ENCODE measurements at regions not wholly inside any gene's neighbourhood (a gene's known extent, or its start where the extent isn't known, plus 50 kb on each side); places are given as distances from the start of the nearest gene placed in this dataset.

DNA sequence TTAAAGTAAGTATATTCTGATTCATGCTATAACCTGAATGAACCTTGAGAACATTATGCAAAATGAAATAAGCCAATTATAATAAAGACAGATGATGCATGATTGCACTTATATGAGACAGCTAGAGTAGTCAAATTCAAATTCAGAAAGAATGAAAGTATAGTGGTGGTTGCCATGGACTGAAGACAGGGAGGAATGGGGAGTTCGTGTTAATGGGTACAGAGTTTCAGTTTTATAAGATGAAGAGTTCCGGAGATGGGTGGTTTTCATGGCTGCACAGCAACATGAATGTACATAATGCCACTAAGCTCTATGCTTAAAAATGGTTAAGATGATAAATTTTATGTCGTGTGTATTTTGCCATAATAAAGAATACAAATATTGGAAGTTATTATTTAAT lies 751.2 kb downstream of the TSN start:
- no peak overlapping the region for H3K4me3 ChIP-seq (ENCODE audit: low read depth in 1 of 3, low read length in 3 of 3)
- DNase-seq = no peak
- H3K36me3 ChIP-seq (ENCODE audit: control insufficient read depth in 3 of 3, insufficient read depth in 2 of 3, low read depth in 1 of 3, low read length in 3 of 3) = no peaks in the 10 kb centered on the region
- no peaks in the 10 kb centered on the region for H3K27me3 ChIP-seq (ENCODE audit: control insufficient read depth in 3 of 3, insufficient read depth in 3 of 3, low read length in 3 of 3)
- H3K4me1 ChIP-seq (ENCODE audit: control insufficient read depth in 3 of 3, insufficient read depth in 2 of 3, low read depth in 1 of 3, low read length in 2 of 3) = no peaks in the 10 kb centered on the region
- 75 to 82% (median 82%) methylated on average over 3 of the region's 3 CpGs for WGBS, 3 donors
- no peak for FAIRE-seq
- H3K9me3 ChIP-seq (ENCODE audit: control insufficient read depth in 2 of 2, insufficient read depth in 1 of 2, low read depth in 1 of 2, low read length in 1 of 2) = no peaks in the 10 kb centered on the region
- no peak overlapping the region for H3K27ac ChIP-seq (ENCODE audit: low read depth in 1 of 3, low read length in 2 of 3)

DNA sequence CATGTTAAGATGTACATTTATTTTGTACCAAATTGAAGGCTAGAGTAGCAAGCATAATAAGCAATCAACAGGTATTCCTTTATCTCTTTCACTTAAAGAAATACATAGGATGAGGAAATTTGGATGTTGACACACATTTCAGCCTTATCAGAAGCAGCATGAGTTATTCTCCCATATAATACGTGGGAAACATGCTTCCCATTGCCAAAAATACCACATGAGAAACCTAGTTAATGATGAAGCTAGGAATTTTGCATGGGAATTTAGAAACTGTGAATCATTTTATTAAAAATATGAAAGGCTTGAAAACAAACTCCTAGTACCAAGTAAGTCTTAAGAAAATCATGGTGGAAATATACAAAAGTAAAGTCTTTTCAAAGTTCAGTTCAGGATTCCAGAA lies 751.8 kb downstream of the TSN start:
- WGBS, 3 donors = 7 to 39% (median 16%) methylated on average over 1 of the region's 1 CpG
- no peak for FAIRE-seq

DNA sequence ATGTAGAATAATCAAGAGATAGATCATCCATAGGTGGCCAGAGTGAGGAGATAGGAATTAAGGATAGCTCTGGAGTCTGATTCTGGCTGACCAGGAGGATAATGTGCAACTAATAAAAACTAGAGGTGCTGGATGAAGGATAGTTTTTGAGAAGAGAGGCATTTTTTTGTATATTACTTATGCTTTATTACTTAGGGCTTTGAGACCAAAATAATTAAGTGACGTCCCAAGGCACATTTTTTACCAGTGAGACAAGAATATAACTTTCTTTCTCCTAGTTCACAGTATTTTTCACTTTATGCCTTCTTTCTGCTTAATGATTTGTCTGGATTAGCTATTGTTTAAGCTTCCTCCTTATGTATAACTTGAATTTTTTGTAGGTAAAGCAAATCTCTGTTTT lies 756.6 kb downstream of the TSN start:
- Histone ChIP-seq H3K27me3 (ENCODE audit: control insufficient read depth in 3 of 3, insufficient read depth in 3 of 3, low read length in 3 of 3) (no peaks in the 10 kb centered on the region), H3K4me1 (ENCODE audit: control insufficient read depth in 3 of 3, insufficient read depth in 2 of 3, low read depth in 1 of 3, low read length in 2 of 3) (no peaks in the 10 kb centered on the region), H3K36me3 (ENCODE audit: control insufficient read depth in 3 of 3, insufficient read depth in 2 of 3, low read depth in 1 of 3, low read length in 3 of 3) (no peaks in the 10 kb centered on the region), H3K4me3 (ENCODE audit: low read depth in 1 of 3, low read length in 3 of 3) (no peak overlapping the region), H3K9me3 (ENCODE audit: control insufficient read depth in 2 of 2, insufficient read depth in 1 of 2, low read depth in 1 of 2, low read length in 1 of 2) (no peaks in the 10 kb centered on the region), H3K27ac (ENCODE audit: low read depth in 1 of 3, low read length in 2 of 3) (no peak overlapping the region)
- FAIRE-seq (no peak), DNase-seq (no peak)
- WGBS, 3 donors = 73 to 89% (median 80%) methylated on average over 1 of the region's 1 CpG

More for the DNA sequence above, 751.8 kb downstream of the TSN start:
- H3K36me3 ChIP-seq (ENCODE audit: control insufficient read depth in 3 of 3, insufficient read depth in 2 of 3, low read depth in 1 of 3, low read length in 3 of 3) = no peaks in the 10 kb centered on the region
- no peak overlapping the region for H3K4me3 ChIP-seq (ENCODE audit: low read depth in 1 of 3, low read length in 3 of 3)
- H3K27ac ChIP-seq (ENCODE audit: low read depth in 1 of 3, low read length in 2 of 3) = no peak overlapping the region
- H3K27me3 ChIP-seq (ENCODE audit: control insufficient read depth in 3 of 3, insufficient read depth in 3 of 3, low read length in 3 of 3) = no peaks in the 10 kb centered on the region
- no peaks in the 10 kb centered on the region for H3K9me3 ChIP-seq (ENCODE audit: control insufficient read depth in 2 of 2, insufficient read depth in 1 of 2, low read depth in 1 of 2, low read length in 1 of 2)
- H3K4me1 ChIP-seq (ENCODE audit: control insufficient read depth in 3 of 3, insufficient read depth in 2 of 3, low read depth in 1 of 3, low read length in 2 of 3) = no peaks in the 10 kb centered on the region
- DNase-seq = no peak

DNA sequence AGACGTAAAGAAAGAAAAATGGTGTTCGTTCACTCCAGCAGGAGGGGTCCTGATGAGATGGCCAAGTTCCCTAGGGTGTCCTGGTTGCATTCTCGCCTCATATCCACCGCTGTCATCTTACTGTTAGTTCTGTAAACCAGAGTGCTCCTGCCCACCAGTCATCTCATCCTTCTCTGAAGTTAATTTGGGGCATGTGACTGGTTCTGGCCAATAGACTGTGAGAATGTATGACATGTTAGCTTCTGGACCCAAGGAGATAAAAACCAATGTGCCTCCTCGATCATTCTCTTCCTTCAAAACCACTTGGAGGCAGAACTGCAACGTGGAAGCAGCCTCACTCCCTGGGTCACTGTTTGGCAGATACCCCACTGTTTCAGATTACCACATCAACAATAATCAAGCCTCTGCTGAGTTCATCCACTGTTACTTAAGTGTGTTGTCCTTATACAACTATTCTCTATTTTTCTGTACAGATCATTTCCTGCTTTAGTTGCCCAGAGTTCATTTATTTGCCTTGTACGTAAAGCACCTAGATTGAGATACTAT lies 759.1 kb downstream of the TSN start:
- H3K9me3 ChIP-seq (ENCODE audit: control insufficient read depth in 2 of 2, insufficient read depth in 1 of 2, low read depth in 1 of 2, low read length in 1 of 2) = no peaks in the 10 kb centered on the region
- H3K36me3 ChIP-seq (ENCODE audit: control insufficient read depth in 3 of 3, insufficient read depth in 2 of 3, low read depth in 1 of 3, low read length in 3 of 3) = no peaks in the 10 kb centered on the region
- no peak for DNase-seq
- no peaks in the 10 kb centered on the region for H3K27me3 ChIP-seq (ENCODE audit: control insufficient read depth in 3 of 3, insufficient read depth in 3 of 3, low read length in 3 of 3)
- 73 to 78% (median 76%) methylated on average over 7 of the region's 7 CpGs for whole genome bisulfite sequencing, 3 donors
- FAIRE-seq = no peak
- no peak overlapping the region for H3K4me3 ChIP-seq (ENCODE audit: low read depth in 1 of 3, low read length in 3 of 3)
- H3K4me1 ChIP-seq (ENCODE audit: control insufficient read depth in 3 of 3, insufficient read depth in 2 of 3, low read depth in 1 of 3, low read length in 2 of 3) = no peaks in the 10 kb centered on the region
- H3K27ac ChIP-seq (ENCODE audit: low read depth in 1 of 3, low read length in 2 of 3) = no peak overlapping the region

DNA sequence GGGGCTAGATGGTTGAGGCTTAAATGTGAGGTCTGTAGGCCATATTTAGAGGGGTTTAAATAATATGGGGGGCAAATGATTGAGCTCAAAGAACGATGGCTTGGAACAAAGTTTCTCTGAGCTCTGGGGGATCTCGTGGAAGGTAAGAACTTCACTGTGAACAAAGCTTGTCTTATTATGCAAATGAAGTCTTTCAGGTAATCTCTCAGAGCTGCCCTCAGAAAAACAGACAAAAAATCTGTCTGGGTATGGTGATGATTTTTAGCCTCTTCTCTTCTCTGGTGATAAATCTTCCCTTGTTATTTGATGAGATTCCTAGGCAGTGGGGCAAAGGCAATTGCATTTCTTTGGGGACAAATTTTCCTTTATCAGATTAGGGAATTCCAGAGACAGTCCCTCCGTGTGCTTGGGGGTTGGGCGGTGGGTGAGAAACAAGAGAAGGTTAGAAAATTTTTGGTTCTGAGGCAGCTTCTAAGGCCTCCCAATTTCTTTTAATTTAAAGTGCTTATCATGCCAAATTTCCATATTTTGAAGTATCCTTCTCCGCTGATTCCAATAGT lies 760.4 kb downstream of the TSN start:
- DNase-seq (no peak), FAIRE-seq (no peak)
- Histone ChIP-seq H3K27ac (ENCODE audit: low read depth in 1 of 3, low read length in 2 of 3) (no peak overlapping the region), H3K4me3 (ENCODE audit: low read depth in 1 of 3, low read length in 3 of 3) (no peak overlapping the region), H3K4me1 (ENCODE audit: control insufficient read depth in 3 of 3, insufficient read depth in 2 of 3, low read depth in 1 of 3, low read length in 2 of 3) (no peaks in the 10 kb centered on the region), H3K36me3 (ENCODE audit: control insufficient read depth in 3 of 3, insufficient read depth in 2 of 3, low read depth in 1 of 3, low read length in 3 of 3) (no peaks in the 10 kb centered on the region), H3K9me3 (ENCODE audit: control insufficient read depth in 2 of 2, insufficient read depth in 1 of 2, low read depth in 1 of 2, low read length in 1 of 2) (no peaks in the 10 kb centered on the region), H3K27me3 (ENCODE audit: control insufficient read depth in 3 of 3, insufficient read depth in 3 of 3, low read length in 3 of 3) (no peaks in the 10 kb centered on the region)
- 50 to 66% (median 55%) methylated on average over 5 of the region's 5 CpGs for WGBS, 3 donors

DNA sequence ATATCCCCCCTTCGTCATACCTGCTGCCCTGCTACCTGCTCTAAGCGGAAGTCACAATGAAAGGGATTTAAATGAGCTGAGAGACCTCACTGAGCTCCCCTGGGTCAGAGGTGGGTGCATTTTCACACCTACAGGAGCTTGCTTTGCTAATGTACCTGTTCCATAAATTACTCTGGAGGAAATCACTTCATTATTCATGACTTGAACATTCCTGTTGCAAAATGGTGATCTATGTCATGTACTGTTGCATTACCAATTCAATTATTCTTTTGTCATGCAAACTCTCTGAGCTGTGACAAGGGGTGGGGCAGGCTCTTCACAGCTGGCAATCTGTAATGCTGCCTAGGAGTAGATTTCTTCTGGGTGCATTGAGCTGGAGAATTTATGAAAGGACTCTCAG lies 761.3 kb downstream of the TSN start:
- WGBS, 3 donors = 48 to 69% (median 54%) methylated on average over 2 of the region's 2 CpGs
- Histone ChIP-seq H3K9me3 (ENCODE audit: control insufficient read depth in 2 of 2, insufficient read depth in 1 of 2, low read depth in 1 of 2, low read length in 1 of 2) (no peaks in the 10 kb centered on the region), H3K36me3 (ENCODE audit: control insufficient read depth in 3 of 3, insufficient read depth in 2 of 3, low read depth in 1 of 3, low read length in 3 of 3) (no peaks in the 10 kb centered on the region), H3K4me1 (ENCODE audit: control insufficient read depth in 3 of 3, insufficient read depth in 2 of 3, low read depth in 1 of 3, low read length in 2 of 3) (no peaks in the 10 kb centered on the region), H3K4me3 (ENCODE audit: low read depth in 1 of 3, low read length in 3 of 3) (no peak overlapping the region), H3K27ac (ENCODE audit: low read depth in 1 of 3, low read length in 2 of 3) (no peak overlapping the region), H3K27me3 (ENCODE audit: control insufficient read depth in 3 of 3, insufficient read depth in 3 of 3, low read length in 3 of 3) (no peaks in the 10 kb centered on the region)
- FAIRE-seq = no peak
- DNase-seq = no peak

DNA sequence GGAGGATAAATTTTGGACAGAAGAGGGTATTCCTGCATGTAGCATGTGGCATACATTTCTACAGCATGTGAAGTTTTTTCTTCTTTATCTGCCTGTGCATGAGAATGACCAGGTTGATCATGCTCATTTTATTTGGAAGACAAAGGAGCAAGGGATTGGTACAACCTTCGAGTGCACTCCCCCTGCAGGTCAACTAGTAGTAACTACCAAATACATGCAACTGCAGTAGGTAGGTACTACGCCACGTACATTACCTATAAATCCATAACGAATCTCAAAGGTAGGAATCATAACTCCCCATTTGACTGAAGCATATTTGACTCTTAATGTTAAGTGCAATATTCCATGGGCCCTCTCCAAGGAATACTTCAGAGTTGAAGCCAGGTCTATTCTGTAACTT lies 763.9 kb downstream of the TSN start:
- FAIRE-seq (no peak), DNase-seq (peak in 1 of 2 donors; percentile 2)
- no peaks in the 10 kb centered on the region for H3K9me3 ChIP-seq (ENCODE audit: control insufficient read depth in 2 of 2, insufficient read depth in 1 of 2, low read depth in 1 of 2, low read length in 1 of 2)
- WGBS, 3 donors = 81 to 85% (median 81%) methylated on average over 4 of the region's 4 CpGs
- no peaks in the 10 kb centered on the region for H3K27me3 ChIP-seq (ENCODE audit: control insufficient read depth in 3 of 3, insufficient read depth in 3 of 3, low read length in 3 of 3)
- H3K4me1 ChIP-seq (ENCODE audit: control insufficient read depth in 3 of 3, insufficient read depth in 2 of 3, low read depth in 1 of 3, low read length in 2 of 3) = no peaks in the 10 kb centered on the region
- H3K4me3 ChIP-seq (ENCODE audit: low read depth in 1 of 3, low read length in 3 of 3) = no peak overlapping the region
- H3K27ac ChIP-seq (ENCODE audit: low read depth in 1 of 3, low read length in 2 of 3) = no peak overlapping the region
- no peaks in the 10 kb centered on the region for H3K36me3 ChIP-seq (ENCODE audit: control insufficient read depth in 3 of 3, insufficient read depth in 2 of 3, low read depth in 1 of 3, low read length in 3 of 3)

DNA sequence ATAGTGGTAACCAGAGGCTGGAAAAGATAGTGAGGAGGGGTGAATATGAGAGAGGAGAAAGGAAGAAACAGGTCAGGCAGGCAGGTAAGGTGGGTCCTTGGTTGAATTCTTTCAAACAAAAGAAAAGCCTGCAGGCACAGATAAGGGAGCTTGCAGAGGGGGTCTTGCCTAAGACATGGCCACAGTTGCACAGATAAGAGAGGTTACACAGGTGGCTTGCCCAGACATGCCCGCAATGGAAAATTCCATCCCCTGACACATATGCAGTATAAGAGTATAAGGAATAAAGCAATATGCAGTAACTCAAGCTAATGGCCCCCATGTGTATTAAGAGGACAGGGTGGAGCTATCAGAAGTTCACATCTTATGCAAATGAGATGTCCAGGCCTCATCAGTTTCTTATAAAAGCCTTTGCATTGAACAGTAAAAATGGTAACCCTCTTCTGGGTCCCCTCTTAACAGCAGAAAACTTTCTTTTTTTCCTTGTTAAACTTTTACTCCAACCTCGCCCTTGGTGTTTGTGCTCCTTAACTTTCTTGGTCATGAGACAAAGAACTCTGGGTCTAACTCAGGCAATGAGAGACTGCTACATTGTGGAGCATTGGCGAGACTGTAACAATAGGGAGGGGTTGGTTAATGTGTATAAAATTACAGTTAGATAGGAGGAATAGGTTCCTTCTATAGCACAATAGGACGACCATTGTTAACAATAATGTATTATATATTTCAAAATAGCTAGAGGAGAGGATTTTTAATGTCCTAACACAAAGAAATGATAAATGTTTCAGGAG lies 764.6 kb downstream of the TSN start:
- WGBS, 3 donors = 23 to 72% (median 47%) methylated on average over 4 of the region's 4 CpGs
- Histone ChIP-seq H3K36me3 (ENCODE audit: control insufficient read depth in 3 of 3, insufficient read depth in 2 of 3, low read depth in 1 of 3, low read length in 3 of 3) (no peaks in the 10 kb centered on the region), H3K27me3 (ENCODE audit: control insufficient read depth in 3 of 3, insufficient read depth in 3 of 3, low read length in 3 of 3) (no peaks in the 10 kb centered on the region), H3K27ac (ENCODE audit: low read depth in 1 of 3, low read length in 2 of 3) (no peak overlapping the region), H3K9me3 (ENCODE audit: control insufficient read depth in 2 of 2, insufficient read depth in 1 of 2, low read depth in 1 of 2, low read length in 1 of 2) (no peaks in the 10 kb centered on the region), H3K4me3 (ENCODE audit: low read depth in 1 of 3, low read length in 3 of 3) (no peak overlapping the region), H3K4me1 (ENCODE audit: control insufficient read depth in 3 of 3, insufficient read depth in 2 of 3, low read depth in 1 of 3, low read length in 2 of 3) (no peaks in the 10 kb centered on the region)
- DNase-seq (no peak), FAIRE-seq (no peak)
